ENCODE measurements at regions not wholly inside any gene's neighbourhood (a gene's known extent, or its start where the extent isn't known, plus 50 kb on each side); places are given as distances from the start of the nearest gene placed in this dataset.
"Not testable (repeated sequence)": the region's sequence is repeated elsewhere in the genome, so short reads cannot be mapped to it uniquely, and the experiment has no call there.

- Histone ChIP-seq H3K27ac (no peak overlapping the region), H3K9me3 (no peaks in the 10 kb centered on the region), H3K4me1 (no peaks in the 10 kb centered on the region), H3K4me3 (no peak overlapping the region), H3K36me3 (no peaks in the 10 kb centered on the region), H3K27me3 (no peaks in the 10 kb centered on the region)
- no peak for TF ChIP-seq POLR2A (IDR thresholded peaks at IDR 0.05)
- TF ChIP-seq POLR2AphosphoS5 (IDR thresholded peaks at IDR 0.05): no peak
- no peak for TF ChIP-seq EP300 (IDR thresholded peaks at IDR 0.05)
- no peak for TF ChIP-seq CTCF (IDR thresholded peaks at IDR 0.05)
- DNase-seq (ENCODE audit: low spot score in 2 of 2): no peak
- WGBS: 6% methylated on average over 1 of the region's 1 CpG
Observed at GRCh38 chr6:51029561-51029960, 210.9 kb downstream of the TFAP2B start.

- 48% methylated on average over 2 of the region's 2 CpGs for WGBS
- no peaks in the 10 kb centered on the region for H3K36me3 ChIP-seq
- no peaks in the 10 kb centered on the region for H3K27me3 ChIP-seq
- H3K27ac ChIP-seq: no peak overlapping the region
- TF ChIP-seq EP300 (IDR thresholded peaks at IDR 0.05) (no peak), POLR2A (IDR thresholded peaks at IDR 0.05) (no peak), CTCF (IDR thresholded peaks at IDR 0.05) (no peak), POLR2AphosphoS5 (IDR thresholded peaks at IDR 0.05) (no peak)
- H3K4me1 ChIP-seq: no peaks in the 10 kb centered on the region
- no peak for DNase-seq (ENCODE audit: low spot score in 2 of 2)
- H3K9me3 ChIP-seq: no peaks in the 10 kb centered on the region
- no peak overlapping the region for H3K4me3 ChIP-seq
Observed at GRCh38 chr6:51045548-51045947, 226.9 kb downstream of the TFAP2B start.

GRCh38 chr6:51049288-51049982 lies 230.8 kb downstream of the TFAP2B start:
- H3K27ac ChIP-seq: no peak overlapping the region
- TF ChIP-seq POLR2A (IDR thresholded peaks at IDR 0.05) (no peak), CTCF (IDR thresholded peaks at IDR 0.05) (no peak), EP300 (IDR thresholded peaks at IDR 0.05) (no peak), POLR2AphosphoS5 (IDR thresholded peaks at IDR 0.05) (no peak)
- H3K4me1 ChIP-seq: no peaks in the 10 kb centered on the region
- no peaks in the 10 kb centered on the region for H3K36me3 ChIP-seq
- no peak overlapping the region for H3K4me3 ChIP-seq
- H3K27me3 ChIP-seq: no peaks in the 10 kb centered on the region
- H3K9me3 ChIP-seq: no peaks in the 10 kb centered on the region
- 86% methylated on average over 3 of the region's 3 CpGs for WGBS
- DNase-seq (ENCODE audit: low spot score in 2 of 2): no peak

- H3K27ac ChIP-seq: no peak overlapping the region
- no peaks in the 10 kb centered on the region for H3K36me3 ChIP-seq
- WGBS: 43% methylated on average over 2 of the region's 2 CpGs
- H3K9me3 ChIP-seq: no peaks in the 10 kb centered on the region
- no peak overlapping the region for H3K4me3 ChIP-seq
- H3K27me3 ChIP-seq: no peaks in the 10 kb centered on the region
- DNase-seq (ENCODE audit: low spot score in 2 of 2): no peak
- no peaks in the 10 kb centered on the region for H3K4me1 ChIP-seq
- TF ChIP-seq EP300 (IDR thresholded peaks at IDR 0.05) (no peak), POLR2AphosphoS5 (IDR thresholded peaks at IDR 0.05) (no peak), POLR2A (IDR thresholded peaks at IDR 0.05) (no peak), CTCF (IDR thresholded peaks at IDR 0.05) (no peak)
Observed at GRCh38 chr6:51049983-51050877, 231.6 kb downstream of the TFAP2B start.

GRCh38 chr6:51052716-51053115 lies 234.0 kb downstream of the TFAP2B start:
- not testable (repeated sequence) for H3K27ac ChIP-seq; H3K9me3 ChIP-seq; H3K4me3 ChIP-seq; H3K27me3 ChIP-seq; H3K4me1 ChIP-seq; H3K36me3 ChIP-seq; DNase-seq (ENCODE audit: low spot score in 2 of 2)
- WGBS: 89% methylated on average over 2 of the region's 2 CpGs

- H3K4me1 ChIP-seq; DNase-seq (ENCODE audit: low spot score in 2 of 2); H3K36me3 ChIP-seq; H3K27ac ChIP-seq; H3K9me3 ChIP-seq; H3K27me3 ChIP-seq; H3K4me3 ChIP-seq: not testable (repeated sequence)
- 81% methylated on average over 2 of the region's 2 CpGs for WGBS
Observed at GRCh38 chr6:51055316-51055715, 236.6 kb downstream of the TFAP2B start.

Data from suprapubic skin (tissue), 4 donors.